Lower lobe of right lung (tissue), 2 donors: ENCODE measurements at regions not wholly inside any gene's neighbourhood (a gene's known extent, or its start where the extent isn't known, plus 50 kb on each side); places are given as distances from the start of the nearest gene placed in this dataset.

Experiments
- ATAC-seq, 2 donors: fragments of 200-7000 bp; cut with Tn5 transposase; one replicate each; pipeline ENCODE4 v1.9.1; 2020 to 2022; ENCODE audit warnings: mild to moderate bottlenecking in 2 of 2, moderate library complexity in 2 of 2
- DNase-seq: peaks from one replicate; pipeline ENCODE4 v3.0.0-alpha.2; 2020
- H3K27ac ChIP-seq: fragments of 200-600 bp; one replicate; pipeline ENCODE4 v1.8.0; 2022
- H3K27me3 ChIP-seq: fragments of 200-600 bp; one replicate; pipeline ENCODE4 v1.8.0; 2022; ENCODE audit warnings: low read depth
- H3K36me3 ChIP-seq: fragments of 200-600 bp; one replicate; pipeline ENCODE4 v1.8.0; 2022; ENCODE audit warnings: mild to moderate bottlenecking
- H3K4me1 ChIP-seq: fragments of 200-600 bp; one replicate; pipeline ENCODE4 v1.8.0; 2022
- H3K4me3 ChIP-seq: fragments of 200-600 bp; one replicate; pipeline ENCODE4 v1.8.0; 2022; ENCODE audit warnings: mild to moderate bottlenecking
- H3K9me3 ChIP-seq: fragments of 200-600 bp; one replicate; pipeline ENCODE4 v1.8.0; 2022
- CTCF ChIP-seq: fragments of 200-600 bp; IDR thresholded peaks from one replicate; pipeline ENCODE4 v1.8.0; 2022; ENCODE audit warnings: antibody characterized with exemption, mild to moderate bottlenecking
- intact Hi-C: fragments of 100-400 bp; cut with DNase I; formaldehyde crosslinking; loops from one replicate; pipeline ENCODE4 v1.11.0; 2022
- donor health status: DM: no; HTN: yes; CAD: no; lungs with severe emphysema.

GRCh38 chr7:23973264-23973663 lies 263.2 kb downstream of the STK31 start:
- Histone ChIP-seq H3K4me3 (no peak overlapping the region), H3K27me3 (no peaks in the 10 kb centered on the region), H3K4me1 (no peaks in the 10 kb centered on the region), H3K27ac (no peak overlapping the region), H3K9me3 (no peaks in the 10 kb centered on the region), H3K36me3 (no peaks in the 10 kb centered on the region)
- TF ChIP-seq CTCF, result no peak
- intact Hi-C loops, result no loop called here
- ATAC-seq (no peak), DNase-seq (no peak)

GRCh38 chr7:23980081-23980480 lies 270.1 kb downstream of the STK31 start:
- no peaks in the 10 kb centered on the region for H3K36me3 ChIP-seq
- H3K27me3 ChIP-seq, result no peaks in the 10 kb centered on the region
- no peak overlapping the region for H3K4me3 ChIP-seq
- intact Hi-C loops, result no loop called here
- DNase-seq (no peak), ATAC-seq (no peak)
- H3K27ac ChIP-seq, result no peak overlapping the region
- no peaks in the 10 kb centered on the region for H3K4me1 ChIP-seq
- no peaks in the 10 kb centered on the region for H3K9me3 ChIP-seq
- no peak for TF ChIP-seq CTCF

GRCh38 chr7:23981314-23981713 lies 271.3 kb downstream of the STK31 start:
- Histone ChIP-seq H3K27ac (no peak overlapping the region), H3K36me3 (no peaks in the 10 kb centered on the region), H3K4me1 (no peaks in the 10 kb centered on the region), H3K4me3 (no peak overlapping the region), H3K27me3 (no peaks in the 10 kb centered on the region), H3K9me3 (no peaks in the 10 kb centered on the region)
- TF ChIP-seq CTCF, result no peak
- no peak for ATAC-seq
- intact Hi-C loops, result no loop called here
- no peak for DNase-seq

- DNase-seq (no peak), ATAC-seq (no peak)
- H3K27me3 ChIP-seq, result no peaks in the 10 kb centered on the region
- H3K9me3 ChIP-seq, result no peaks in the 10 kb centered on the region
- no peak overlapping the region for H3K4me3 ChIP-seq
- H3K36me3 ChIP-seq, result no peaks in the 10 kb centered on the region
- intact Hi-C loops, result no loop called here
- TF ChIP-seq CTCF, result no peak
- H3K4me1 ChIP-seq, result no peaks in the 10 kb centered on the region
- no peak overlapping the region for H3K27ac ChIP-seq
These were observed 271.7 kb downstream of the STK31 start for GRCh38 chr7:23981758-23982157.

- ATAC-seq (no peak), DNase-seq (no peak)
- H3K27ac ChIP-seq, result no peak overlapping the region
- H3K4me1 ChIP-seq, result no peaks in the 10 kb centered on the region
- H3K9me3 ChIP-seq, result no peaks in the 10 kb centered on the region
- TF ChIP-seq CTCF, result no peak
- H3K27me3 ChIP-seq, result no peaks in the 10 kb centered on the region
- no peak overlapping the region for H3K4me3 ChIP-seq
- intact Hi-C loops, result no loop called here
- no peaks in the 10 kb centered on the region for H3K36me3 ChIP-seq
These were observed 278.5 kb upstream of the NPY start for GRCh38 chr7:24005517-24005916.

- DNase-seq (no peak), ATAC-seq (no peak)
- Histone ChIP-seq H3K27ac (no peak overlapping the region), H3K27me3 (no peaks in the 10 kb centered on the region), H3K4me3 (no peak overlapping the region), H3K9me3 (no peaks in the 10 kb centered on the region), H3K36me3 (no peaks in the 10 kb centered on the region), H3K4me1 (no peaks in the 10 kb centered on the region)
- intact Hi-C loops, result no loop called here
- no peak for TF ChIP-seq CTCF
These were observed 273.5 kb upstream of the NPY start for GRCh38 chr7:24010495-24010894.
